Stimulated activated CD8-positive, alpha-beta memory T cell treated with anti-CD3 and anti-CD28 coated beads, Interleukin-7, amount 100 ng/mL, for 4 hours (primary cell): ENCODE measurements at regions not wholly inside any gene's neighbourhood (a gene's known extent, or its start where the extent isn't known, plus 50 kb on each side); places are given as distances from the start of the nearest gene placed in this dataset.
"Not testable (repeated sequence)": the region's sequence is repeated elsewhere in the genome, so short reads cannot be mapped to it uniquely, and the experiment has no call there.

Experiments used
- DNase-seq, 2 donors: peaks; one replicate each; pipeline ENCODE4 v3.0.0-alpha.2; 2020; ENCODE audit warnings: low read depth in 2 of 2

DNA sequence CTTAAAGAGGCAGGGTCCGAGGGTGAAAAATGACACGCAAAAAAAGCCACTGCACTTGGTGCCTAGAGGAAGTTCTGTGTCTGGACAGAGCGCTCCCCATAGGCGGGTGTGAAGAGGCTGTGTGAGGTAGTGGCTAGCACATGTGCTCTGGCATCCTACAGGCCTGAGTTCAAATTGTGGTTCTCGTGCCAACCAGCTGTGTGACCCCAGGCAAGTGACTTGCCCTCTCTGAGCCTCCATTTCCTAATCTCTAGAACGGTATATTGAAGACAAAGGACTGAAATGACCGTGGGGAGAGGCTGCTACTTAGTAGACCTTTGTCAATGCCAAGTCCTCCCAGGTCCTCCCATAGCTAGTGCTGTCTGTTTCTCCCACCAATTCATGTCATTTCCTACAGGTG is 79.1 kb upstream of the MYL10 start:
- no peak for DNase-seq

DNA sequence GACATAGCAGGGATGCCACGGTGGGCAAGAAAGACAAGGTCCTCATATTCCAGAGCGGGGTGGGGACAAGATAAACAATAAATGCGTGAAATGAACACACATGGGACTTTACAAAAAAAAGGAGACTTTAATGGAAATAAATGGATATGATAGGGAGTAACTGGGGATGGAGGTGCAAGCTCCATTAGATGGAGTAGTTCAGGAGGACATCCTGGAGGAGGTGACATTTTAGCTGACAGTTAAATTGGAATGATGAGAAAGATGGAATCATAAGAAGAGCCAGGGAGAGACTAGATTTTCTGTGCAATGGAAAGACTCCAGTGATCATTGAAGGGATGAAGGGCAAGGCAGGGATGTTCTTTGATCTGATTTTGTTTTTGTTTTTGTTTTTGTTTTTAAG is 83.6 kb upstream of the MYL10 start:
- no peak for DNase-seq

DNA sequence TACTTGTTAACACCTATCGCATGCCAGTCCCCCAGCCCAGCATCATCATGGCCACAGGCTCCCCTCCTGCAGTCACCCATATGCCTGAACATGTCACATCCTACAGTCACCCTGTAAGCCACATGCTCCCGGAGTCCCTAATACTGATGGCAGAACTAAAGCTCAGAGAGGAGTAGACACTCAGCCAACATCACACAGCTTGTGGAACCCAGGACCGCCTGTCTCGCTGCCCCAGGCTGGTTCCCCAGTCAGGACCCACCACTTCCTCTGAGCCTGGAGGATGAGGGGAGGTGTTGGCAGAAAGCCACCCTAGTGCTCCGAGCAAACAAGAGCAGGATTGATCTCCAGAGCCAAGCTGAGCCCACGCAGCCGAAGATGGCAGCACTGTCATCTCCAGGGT is 85.0 kb upstream of the MYL10 start:
- no peak for DNase-seq

DNA sequence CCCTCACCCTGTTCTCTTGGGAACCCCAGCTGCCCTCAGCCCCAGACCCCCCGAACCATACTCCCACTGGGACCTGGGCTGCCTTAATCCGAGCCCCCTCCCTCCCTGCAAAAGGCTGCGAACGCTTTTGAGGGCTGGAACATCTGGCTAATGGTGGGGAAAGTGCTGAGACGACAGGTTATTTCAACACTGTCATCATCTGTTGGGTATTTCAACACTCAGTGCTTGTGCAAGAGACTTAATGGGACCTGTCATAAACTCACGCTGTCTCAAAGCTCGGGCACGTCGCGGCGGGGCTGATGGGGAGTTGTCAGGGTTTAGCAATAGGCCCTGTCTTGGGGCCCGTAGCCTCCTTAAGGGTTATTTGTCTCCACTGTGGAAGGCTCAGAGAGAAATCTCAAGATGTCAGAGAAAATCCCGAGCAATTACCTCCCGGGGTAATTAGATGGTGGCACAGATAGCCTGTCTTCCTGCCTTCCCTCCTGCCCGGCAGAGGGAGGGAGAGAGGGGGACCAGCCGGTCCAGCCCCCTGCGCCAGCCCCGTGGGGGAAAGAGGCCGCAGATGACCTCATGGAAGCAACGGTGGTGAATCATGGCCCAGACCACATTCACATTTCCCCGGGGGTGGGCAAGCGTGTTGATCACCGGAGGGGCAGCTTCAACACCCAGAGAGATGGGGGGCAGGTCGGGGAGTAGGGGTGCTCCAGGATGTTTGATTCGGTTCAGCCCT is 88.7 kb upstream of the MYL10 start:
- no peak for DNase-seq

DNA sequence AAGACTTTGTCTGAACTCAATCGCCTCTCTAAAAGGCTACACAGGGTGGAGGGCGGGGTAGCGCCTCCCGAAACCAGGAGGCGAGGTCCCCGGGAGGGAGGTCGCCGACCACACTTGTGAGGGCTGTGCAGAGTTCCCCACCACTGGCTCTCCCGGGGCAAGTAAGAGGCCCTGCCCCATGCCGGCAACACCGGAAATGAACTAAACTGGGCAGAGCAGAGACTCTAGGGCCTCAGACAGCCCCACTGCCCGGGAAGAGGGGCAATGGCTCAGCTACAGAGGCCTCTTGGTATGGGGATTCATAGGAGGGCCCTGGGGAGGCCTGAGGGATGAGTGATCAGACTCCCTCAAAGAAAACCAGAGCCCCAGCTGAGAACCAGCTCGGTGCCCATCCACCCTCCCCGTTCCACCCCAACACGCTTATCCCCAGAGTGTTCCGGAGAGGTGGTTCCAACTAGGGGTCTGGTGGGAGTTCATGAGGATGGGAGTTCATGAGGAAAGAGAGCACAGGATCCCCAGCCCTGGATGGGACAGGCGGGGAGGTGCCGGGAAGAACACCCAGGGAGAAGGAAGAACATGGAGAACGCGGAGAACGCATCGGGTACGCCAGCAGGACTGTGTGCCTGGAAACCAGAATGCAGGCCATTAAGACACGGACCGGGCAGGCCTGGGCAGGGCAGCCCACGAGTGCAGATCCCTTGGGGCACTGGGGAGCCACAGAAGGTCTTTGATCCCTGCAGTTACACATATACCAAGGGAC is 89.4 kb upstream of the MYL10 start:
- no peak for DNase-seq

DNA sequence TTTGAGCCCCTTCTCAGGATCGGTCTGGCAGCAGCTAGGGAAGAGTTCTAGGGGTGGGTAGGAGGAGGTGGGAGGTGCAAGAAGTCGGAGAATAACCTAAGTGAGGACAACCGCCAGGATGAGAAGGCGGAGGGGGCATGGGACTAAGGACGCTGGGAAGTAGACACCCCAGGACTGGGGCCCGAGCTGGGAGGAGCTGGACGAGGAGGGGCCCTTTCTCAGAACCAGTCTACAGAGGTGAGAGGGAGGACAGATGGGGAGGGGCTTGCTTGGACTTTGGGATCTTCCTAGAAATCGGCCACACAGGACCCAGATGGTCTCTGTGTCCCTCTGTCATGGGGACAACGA is 90.0 kb upstream of the MYL10 start:
- DNase-seq, result no peak

DNA sequence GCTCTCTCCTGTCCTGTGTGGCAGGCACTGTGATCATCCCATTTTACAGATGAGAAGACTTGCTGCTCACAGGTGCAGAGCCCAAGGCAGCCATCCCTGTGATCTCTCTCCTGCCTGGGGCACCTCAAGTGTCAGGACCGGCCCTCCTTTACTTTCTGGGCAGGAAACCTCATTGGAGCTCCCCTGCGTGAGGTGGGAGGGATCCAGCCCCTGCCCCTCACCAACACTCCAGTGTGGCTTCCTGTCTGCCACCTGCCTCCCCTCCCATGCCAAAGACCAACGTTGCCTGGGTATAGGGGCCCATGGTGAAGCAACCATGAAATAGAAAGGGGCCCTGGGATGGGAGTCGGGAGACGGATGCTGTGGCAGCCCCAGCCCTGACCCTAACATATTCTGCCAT is 91.2 kb upstream of the MYL10 start:
- DNase-seq, result no peak

DNA sequence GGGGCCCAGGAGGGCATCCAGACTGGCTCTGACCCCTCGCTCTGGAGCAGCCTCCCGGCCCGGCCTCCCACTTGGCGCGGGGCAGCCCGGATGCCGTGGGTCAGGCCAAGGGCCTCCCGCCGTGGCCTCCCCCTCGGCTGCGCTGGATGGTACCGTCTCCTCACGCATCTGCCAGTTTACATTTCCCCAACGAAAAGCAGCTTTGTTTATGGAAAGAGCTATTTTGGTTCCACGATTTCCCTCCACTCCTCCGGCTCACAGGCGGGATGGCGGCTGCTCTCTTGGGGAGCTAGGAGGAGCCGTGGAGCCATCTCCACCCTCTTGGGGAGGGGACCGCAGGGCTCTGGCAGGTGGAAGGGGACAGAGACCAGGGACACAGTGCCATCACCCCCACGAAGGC is 93.2 kb upstream of the MYL10 start:
- DNase-seq, result no peak

DNA sequence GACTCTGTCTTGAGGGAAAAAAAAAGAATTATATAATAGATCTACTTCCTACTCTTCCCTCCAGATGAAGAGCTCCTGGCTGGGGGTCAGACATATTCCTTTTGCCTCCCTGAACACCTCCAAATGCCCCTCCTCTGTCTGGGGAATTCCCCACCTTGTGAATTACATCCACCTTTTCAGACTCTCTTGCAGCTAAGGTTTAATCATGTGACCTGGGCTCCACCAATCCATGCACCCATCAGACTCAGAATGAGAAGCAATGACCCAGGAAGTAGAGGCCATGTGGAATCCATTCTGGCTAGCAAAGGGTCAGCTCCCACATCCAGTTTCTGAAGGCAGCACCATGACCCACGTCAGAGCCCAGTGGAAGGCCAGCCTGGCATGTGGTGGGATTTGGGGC is 93.6 kb upstream of the CUX1 start:
- no peak for DNase-seq

DNA sequence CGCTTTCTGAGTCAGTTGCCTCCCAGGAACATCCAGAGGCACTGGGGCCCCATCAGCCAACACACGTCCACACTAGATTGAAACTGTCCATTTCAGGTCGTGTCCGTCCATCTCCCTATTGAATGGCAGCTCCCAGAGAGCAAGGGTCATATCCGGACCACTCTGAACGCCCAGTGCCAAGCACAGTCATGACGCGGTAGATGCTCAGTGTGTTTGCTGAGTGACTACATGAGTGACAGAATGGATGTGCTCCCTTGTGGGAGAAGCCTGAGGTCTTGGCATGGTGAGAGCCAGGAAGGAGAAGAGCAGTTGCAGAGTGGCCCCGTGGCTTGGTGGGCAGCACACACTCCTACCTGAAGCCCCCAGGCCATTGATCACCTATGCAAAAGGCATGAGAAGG is 92.5 kb upstream of the CUX1 start:
- DNase-seq, result no peak

DNA sequence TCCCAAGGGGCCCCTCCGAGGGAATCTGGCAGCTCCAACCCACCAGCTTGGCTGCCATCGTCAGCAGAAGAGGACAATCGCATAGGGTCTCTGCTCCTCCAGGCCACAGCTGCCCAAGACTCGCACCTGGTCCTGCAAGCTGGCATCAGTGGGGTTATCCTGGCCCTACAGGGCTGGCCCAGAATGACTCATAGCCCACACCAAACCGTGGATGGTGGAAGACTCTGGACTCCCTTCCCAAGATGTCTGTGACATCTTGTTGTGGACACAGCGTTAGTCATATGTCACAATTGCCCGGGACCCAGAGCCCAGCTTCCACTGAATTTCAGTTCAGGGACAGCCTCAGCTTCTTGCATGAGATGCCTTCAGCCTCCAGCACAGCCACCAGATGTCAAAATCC is 91.5 kb upstream of the CUX1 start:
- DNase-seq, result no peak

DNA sequence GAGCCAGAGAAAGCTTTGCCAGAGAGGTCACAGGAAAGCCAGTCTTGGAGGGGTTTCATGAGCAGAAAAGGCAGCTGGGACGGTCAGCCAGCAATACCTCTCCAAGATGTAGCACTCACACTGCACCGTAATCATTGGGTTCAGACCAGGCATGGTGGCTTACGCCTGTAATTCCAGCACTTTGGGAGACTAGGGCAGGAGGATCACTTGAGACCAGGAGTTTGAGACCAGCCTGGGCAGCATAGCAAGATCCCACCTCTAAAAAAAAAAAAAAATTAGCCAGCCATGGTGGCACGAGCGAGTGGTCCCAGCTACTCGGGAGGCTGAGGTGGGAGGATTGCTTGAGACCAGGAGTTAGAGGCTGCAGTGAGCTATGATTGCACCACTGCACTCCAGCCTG is 90.2 kb upstream of the CUX1 start:
- no peak for DNase-seq

DNA sequence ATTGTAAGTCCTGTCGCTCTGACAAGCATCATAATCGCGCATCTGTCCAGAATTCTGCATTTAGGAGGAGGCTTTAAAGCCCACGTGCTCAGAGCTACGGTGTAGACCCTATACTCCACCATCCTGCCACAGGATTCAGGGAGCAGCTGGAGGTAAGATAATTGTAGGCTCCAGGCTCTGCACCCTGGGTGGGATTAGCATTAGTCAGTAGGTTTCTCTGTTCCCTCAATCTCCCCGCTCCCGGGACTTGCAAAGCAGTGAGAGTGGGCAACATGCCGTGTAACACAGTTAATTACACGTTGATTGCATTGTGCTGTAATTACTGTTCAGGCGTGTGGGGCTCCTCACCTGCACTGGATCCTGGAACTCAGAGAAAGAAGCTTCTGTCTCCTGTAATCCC is 89.3 kb upstream of the CUX1 start:
- no peak for DNase-seq

DNA sequence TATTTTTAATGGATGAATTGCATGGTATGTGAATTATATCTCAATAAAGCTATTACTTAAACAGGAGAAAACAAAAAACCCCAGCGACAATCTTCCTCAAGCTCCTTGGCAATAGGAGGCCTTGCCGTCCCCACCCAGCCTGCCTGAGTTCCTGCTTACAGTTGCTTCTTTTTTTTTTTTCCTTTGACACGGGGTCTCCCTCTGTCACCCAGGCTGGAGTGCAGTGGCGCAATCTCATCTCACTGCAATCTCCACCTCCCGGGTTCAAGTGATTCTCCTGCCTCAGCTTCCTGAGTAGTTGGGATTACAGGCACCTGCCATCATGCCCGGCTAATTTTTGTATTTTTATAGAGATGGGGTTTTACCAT is 88.6 kb upstream of the CUX1 start:
- DNase-seq, result not testable (repeated sequence)

DNA sequence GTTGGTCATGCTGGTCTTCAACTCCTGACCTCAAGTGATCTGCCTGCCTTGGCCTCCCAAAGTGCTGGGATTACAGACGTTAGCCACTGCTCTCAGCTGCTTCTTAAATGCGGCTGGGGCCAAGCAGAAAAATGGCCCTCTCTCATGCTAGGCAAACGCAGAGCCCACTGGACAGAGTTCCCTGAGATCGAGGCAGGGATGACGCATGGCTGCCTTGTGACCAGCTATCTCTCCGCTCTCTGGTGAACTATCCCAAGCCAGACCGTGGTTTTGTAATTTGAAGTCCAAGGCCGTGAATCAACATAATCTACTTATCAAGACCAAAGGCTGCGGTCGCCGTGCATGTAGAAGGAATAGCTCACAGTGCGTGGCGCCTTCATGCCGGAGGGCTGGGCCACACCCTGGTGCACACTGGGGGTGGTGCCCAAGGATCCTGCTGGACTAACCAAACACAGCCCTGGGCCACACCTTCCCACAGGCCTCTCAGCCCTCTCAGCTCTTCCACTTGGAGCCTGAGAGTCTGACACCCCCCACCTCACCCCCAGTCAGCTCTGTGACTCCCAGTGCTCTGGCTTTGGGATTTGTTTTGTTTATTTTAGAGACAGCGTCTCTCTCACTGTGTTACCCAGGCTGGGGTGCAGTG is 88.1 kb upstream of the CUX1 start:
- no peak for DNase-seq

DNA sequence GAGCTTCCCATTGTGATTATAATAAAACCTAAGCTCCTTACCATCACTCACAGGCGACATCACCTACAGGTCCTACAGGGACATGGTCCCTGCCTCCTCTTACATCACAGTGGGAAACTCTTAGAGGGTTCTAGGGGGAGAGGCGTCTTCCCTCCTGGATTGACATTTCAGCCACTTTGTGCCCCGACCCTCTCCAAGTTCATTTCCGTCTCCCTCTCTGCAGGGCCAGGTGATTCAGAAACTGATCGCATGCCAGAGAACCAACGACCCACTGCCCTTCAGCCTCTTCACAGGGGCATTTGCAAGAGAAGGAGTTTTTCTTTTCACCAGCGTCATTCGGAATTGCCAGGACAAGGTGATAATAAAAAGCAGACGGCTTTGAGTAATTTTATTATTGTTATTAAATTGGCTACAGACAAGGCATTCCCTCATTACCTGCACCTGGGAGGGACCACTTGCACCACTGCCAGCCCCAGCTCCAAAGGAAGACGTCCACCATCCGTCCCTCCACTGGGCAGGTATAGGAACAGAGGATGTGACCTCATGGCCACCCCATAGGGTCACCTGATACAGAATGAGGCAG is 85.8 kb upstream of the CUX1 start:
- no peak for DNase-seq

DNA sequence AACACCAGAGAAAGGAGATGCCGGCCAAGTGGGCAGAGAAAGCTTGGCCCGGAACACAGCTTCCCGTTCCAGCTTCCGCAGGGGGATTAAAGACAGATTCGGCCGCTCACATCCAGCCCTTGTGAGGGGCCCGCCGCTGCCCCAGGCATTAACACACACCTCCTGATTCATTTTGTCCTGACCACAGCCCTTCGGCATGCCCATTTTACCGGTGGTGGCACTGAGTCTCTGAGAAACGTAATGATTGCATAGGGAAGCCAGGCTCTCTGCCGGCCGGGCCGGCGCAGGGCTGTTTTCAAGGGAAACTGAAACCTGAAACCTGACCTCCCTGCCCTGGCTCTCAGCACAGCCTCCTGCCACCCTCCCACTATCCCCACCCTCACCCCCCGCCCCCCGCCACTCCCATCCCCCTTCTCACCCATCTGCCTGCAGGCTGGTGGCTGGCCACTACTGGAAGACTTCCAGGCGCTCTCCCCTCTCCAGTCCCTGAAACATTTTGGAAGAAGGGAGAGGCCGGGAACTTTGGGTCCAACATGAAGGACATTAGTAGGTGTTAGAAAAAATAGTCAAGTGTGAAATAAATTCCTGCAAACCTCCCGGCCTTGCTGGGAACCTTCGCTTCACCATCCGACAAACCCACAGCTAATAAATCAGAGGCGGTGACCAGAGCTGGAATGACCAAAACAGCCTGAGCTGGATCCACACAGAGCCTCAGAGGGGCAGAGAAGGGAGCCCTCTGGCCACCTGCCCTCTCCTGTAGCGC is 83.5 kb upstream of the CUX1 start:
- DNase-seq, result no peak

DNA sequence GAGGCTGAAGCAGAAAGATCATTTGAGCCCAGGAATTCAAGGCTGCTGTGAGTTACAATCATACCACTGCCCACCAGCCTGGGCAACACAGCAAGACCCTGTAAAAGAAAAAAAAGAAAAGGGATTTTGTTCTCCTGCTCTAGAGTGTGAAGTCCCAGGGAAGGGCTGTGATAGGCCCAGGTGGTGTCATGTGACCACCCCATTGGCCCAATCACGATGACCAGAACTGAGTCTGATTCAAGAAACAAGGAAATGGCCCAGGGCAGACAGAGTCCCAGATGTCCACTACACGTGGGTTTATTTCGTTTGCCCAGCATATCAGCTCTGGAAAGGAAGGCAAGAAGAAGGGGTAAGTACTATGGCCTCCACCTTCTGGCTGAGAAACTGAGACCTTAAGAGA is 81.3 kb upstream of the CUX1 start:
- DNase-seq, result no peak

DNA sequence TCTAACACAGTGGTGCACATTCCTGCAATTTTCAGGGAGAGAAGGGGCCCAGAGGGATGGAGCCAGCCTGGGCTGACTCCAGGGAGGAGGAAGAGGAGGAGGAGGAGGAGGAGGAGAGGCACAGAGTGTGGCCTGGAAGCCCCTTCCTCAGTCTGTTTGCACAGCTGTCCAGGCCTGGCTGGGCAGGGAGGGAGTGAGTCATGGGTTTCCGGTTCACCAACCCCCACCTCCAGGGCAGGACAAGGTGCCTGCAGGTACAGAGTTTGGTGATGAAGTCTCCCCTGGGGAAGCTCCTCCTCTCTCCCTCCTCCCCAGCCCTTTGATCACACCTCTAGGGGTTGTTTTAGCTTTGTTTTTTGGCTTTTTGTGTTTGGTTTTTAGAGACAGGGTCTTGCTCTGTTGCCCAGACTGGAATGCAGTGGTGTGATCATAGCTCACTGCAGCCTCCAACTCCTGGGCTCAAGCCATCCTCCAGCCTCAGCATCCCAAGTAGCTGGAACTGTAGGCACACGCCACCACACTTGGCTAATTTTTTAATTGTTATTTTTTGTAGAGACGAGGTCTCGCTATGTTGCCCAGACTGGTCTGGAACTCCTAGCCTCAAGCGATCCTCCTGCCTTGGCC is 77.5 kb upstream of the CUX1 start:
- no peak for DNase-seq

DNA sequence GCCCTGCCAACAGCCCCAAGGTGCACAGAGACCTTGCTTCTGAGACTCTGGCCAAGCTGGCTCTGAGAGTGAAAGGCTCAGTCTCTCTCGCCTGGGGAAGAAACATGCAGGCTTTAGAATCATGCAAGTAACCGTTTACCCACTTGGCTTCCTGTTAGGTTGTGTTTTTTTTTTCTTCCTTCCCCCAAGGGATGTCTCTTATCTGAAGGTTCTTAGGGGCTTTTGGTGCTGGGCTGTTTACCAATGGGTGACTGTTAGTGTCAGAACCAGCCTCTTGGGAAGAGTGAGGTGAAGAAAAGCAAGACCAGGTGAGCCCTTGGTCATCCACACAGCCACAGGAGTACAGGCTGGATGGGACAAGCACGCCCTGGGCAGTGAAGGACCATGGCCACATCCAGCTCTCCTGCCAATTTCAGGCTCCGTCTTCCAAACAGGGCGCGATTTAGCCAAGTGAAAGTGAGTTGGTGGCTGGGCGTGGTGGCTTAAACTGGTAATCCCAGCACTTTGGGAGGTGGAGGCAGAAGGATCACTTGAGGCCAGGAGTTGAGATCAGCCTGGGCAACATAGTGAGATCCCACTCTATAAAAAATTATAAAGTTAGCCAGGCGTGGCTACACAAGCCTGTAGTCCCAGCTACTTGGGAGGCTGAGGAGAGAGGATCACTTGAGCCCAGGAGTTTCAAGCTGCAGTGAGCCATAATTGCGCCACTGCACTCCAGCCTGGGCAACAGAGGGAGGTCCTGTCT is 76.3 kb upstream of the CUX1 start:
- DNase-seq, result no peak
